NT2/D1 (cell line): ENCODE measurements at regions not wholly inside any gene's neighbourhood (a gene's known extent, or its start where the extent isn't known, plus 50 kb on each side); places are given as distances from the start of the nearest gene placed in this dataset.

Source experiments
- DNase-seq: peaks from one replicate; pipeline ENCODE4 v3.0.0-alpha.2; 2011; ENCODE audit warnings: low read depth, low spot score
- H3K27me3 ChIP-seq: 2 replicates; pipeline ENCODE4 v1.6.0; 2011; ENCODE audit warnings: mild to moderate bottlenecking; ENCODE audit not compliant: insufficient read length, insufficient read depth
- H3K36me3 ChIP-seq: 2 replicates; pipeline ENCODE4 v1.6.1; 2011; ENCODE audit warnings: mild to moderate bottlenecking, low read length, mixed read lengths; ENCODE audit not compliant: insufficient read depth, insufficient read length
- H3K4me1 ChIP-seq: 2 replicates; pipeline ENCODE4 v1.5.1; 2011; ENCODE audit not compliant: insufficient read depth, insufficient read length
- H3K4me3 ChIP-seq: 2 replicates; pipeline ENCODE4 v1.5.1; 2011; ENCODE audit warnings: low read depth; ENCODE audit not compliant: insufficient read length
- H3K9ac ChIP-seq: 2 replicates; pipeline ENCODE4 v1.6.0; 2011; ENCODE audit warnings: low read depth; ENCODE audit not compliant: insufficient read length
- H3K9me3 ChIP-seq: 2 replicates; pipeline ENCODE4 v1.5.1; 2011; ENCODE audit warnings: mild to moderate bottlenecking, low read length; ENCODE audit not compliant: insufficient read depth
- SUZ12 ChIP-seq: IDR thresholded peaks from 2 replicates; pipeline ENCODE4 v1.6.1; 2011; ENCODE audit not compliant: insufficient read length, insufficient read depth; ENCODE audit errors: extremely low read depth
- YY1 ChIP-seq: IDR thresholded peaks from 2 replicates; pipeline ENCODE4 v1.6.1; 2011; ENCODE audit not compliant: insufficient read length, insufficient read depth
- ZNF274 ChIP-seq: IDR thresholded peaks from 2 replicates; pipeline ENCODE4 v1.6.1; 2011; ENCODE audit warnings: mild to moderate bottlenecking, low read depth, low read length

GRCh38 chr22:47647720-47648119 is 885.3 kb downstream of the TBC1D22A start:
- Histone ChIP-seq H3K27me3 (peaks cover 57% of the 10 kb centered on the region), H3K4me1 (no peaks in the 10 kb centered on the region), H3K4me3 (no peak overlapping the region), H3K9ac (no peak overlapping the region), H3K9me3 (no peaks in the 10 kb centered on the region; the same call in 1 of the 2 replicates), H3K36me3 (no peaks in the 10 kb centered on the region)
- TF ChIP-seq ZNF274 = no peak
- TF ChIP-seq SUZ12 = no peak
- TF ChIP-seq YY1 = no peak
- no peak for DNase-seq

- DNase-seq = no peak
- no peak overlapping the region for H3K4me3 ChIP-seq
- no peaks in the 10 kb centered on the region; the same call in 1 of the 2 replicates for H3K9me3 ChIP-seq
- H3K36me3 ChIP-seq = no peaks in the 10 kb centered on the region
- TF ChIP-seq ZNF274 (no peak), SUZ12 (no peak), YY1 (no peak)
- H3K9ac ChIP-seq = no peak overlapping the region
- no peaks in the 10 kb centered on the region for H3K4me1 ChIP-seq
- peaks cover 52% of the 10 kb centered on the region for H3K27me3 ChIP-seq
These were observed 884.7 kb downstream of the TBC1D22A start for GRCh38 chr22:47647181-47647580.

- Histone ChIP-seq H3K4me1 (no peaks in the 10 kb centered on the region), H3K27me3 (peaks cover 39% of the 10 kb centered on the region), H3K4me3 (no peak overlapping the region), H3K9me3 (no peaks in the 10 kb centered on the region; the same call in 1 of the 2 replicates), H3K36me3 (no peaks in the 10 kb centered on the region), H3K9ac (no peak overlapping the region)
- DNase-seq = no peak
- TF ChIP-seq ZNF274 = no peak
- no peak for TF ChIP-seq YY1
- no peak for TF ChIP-seq SUZ12
These were observed 883.5 kb downstream of the TBC1D22A start for GRCh38 chr22:47645923-47646322.

- Histone ChIP-seq H3K4me3 (no peak overlapping the region), H3K4me1 (no peaks in the 10 kb centered on the region), H3K9ac (no peak overlapping the region), H3K36me3 (no peaks in the 10 kb centered on the region), H3K27me3 (peaks cover 35% of the 10 kb centered on the region), H3K9me3 (no peaks in the 10 kb centered on the region; the same call in 1 of the 2 replicates)
- TF ChIP-seq YY1 = no peak
- no peak for TF ChIP-seq ZNF274
- no peak for TF ChIP-seq SUZ12
- DNase-seq = no peak
These were observed 883.0 kb downstream of the TBC1D22A start for GRCh38 chr22:47645450-47645914.

- no peaks in the 10 kb centered on the region; the same call in 1 of the 2 replicates for H3K9me3 ChIP-seq
- H3K36me3 ChIP-seq = no peaks in the 10 kb centered on the region
- H3K4me1 ChIP-seq = no peaks in the 10 kb centered on the region
- TF ChIP-seq SUZ12 (no peak), ZNF274 (no peak), YY1 (no peak)
- no peak overlapping the region for H3K9ac ChIP-seq
- no peak overlapping the region for H3K4me3 ChIP-seq
- H3K27me3 ChIP-seq = no peaks in the 10 kb centered on the region
- no peak for DNase-seq
These were observed 871.9 kb downstream of the TBC1D22A start for GRCh38 chr22:47634347-47634746.

- no peak for DNase-seq
These were observed 870.7 kb downstream of the TBC1D22A start for GRCh38 chr22:47633111-47633510.

GRCh38 chr22:47632701-47633100 is 870.3 kb downstream of the TBC1D22A start:
- H3K27me3 ChIP-seq = no peaks in the 10 kb centered on the region
- no peak for DNase-seq
- H3K9ac ChIP-seq = no peak overlapping the region
- H3K4me3 ChIP-seq = no peak overlapping the region
- H3K36me3 ChIP-seq = no peaks in the 10 kb centered on the region
- peaks cover 2% of the 10 kb centered on the region for H3K4me1 ChIP-seq
- H3K9me3 ChIP-seq = no peaks in the 10 kb centered on the region
- TF ChIP-seq SUZ12 = no peak
- no peak for TF ChIP-seq ZNF274
- no peak for TF ChIP-seq YY1

More at GRCh38 chr22:47633111-47633510, 870.7 kb downstream of the TBC1D22A start:
- Histone ChIP-seq H3K4me1 (no peaks in the 10 kb centered on the region), H3K9ac (no peak overlapping the region), H3K9me3 (no peaks in the 10 kb centered on the region; the same call in 1 of the 2 replicates), H3K36me3 (no peaks in the 10 kb centered on the region), H3K4me3 (no peak overlapping the region), H3K27me3 (no peaks in the 10 kb centered on the region)
- TF ChIP-seq SUZ12 (no peak), YY1 (no peak), ZNF274 (no peak)
